HG02759 (cell line): ENCODE measurements at regions not wholly inside any gene's neighbourhood (a gene's known extent, or its start where the extent isn't known, plus 50 kb on each side); places are given as distances from the start of the nearest gene placed in this dataset.
"Not testable (repeated sequence)": the region's sequence is repeated elsewhere in the genome, so short reads cannot be mapped to it uniquely, and the experiment has no call there.

Experiments
- ATAC-seq: cut with Tn5 transposase; IDR thresholded peaks from one replicate; pipeline ENCODE4 v1.9.1; 2021; ENCODE audit warnings: mild to moderate bottlenecking, moderate library complexity; ENCODE audit not compliant: unreplicated experiment

GRCh38 chr3:168977716-168978374 is 685.7 kb downstream of the MECOM start:
- no peak for ATAC-seq

GRCh38 chr3:168976969-168977368 is 686.5 kb downstream of the MECOM start:
- ATAC-seq, result no peak

GRCh38 chr3:168975576-168975975 is 687.9 kb downstream of the MECOM start:
- no peak for ATAC-seq

GRCh38 chr3:168974617-168975403 is 688.7 kb downstream of the MECOM start:
- ATAC-seq, result no peak

GRCh38 chr3:168973897-168974296 is 689.6 kb downstream of the MECOM start:
- no peak for ATAC-seq

GRCh38 chr3:168973206-168973605 is 690.3 kb downstream of the MECOM start:
- no peak for ATAC-seq

- ATAC-seq, result no peak
Measured at GRCh38 chr3:168968609-168969008, 694.9 kb downstream of the MECOM start.

GRCh38 chr3:168964736-168965135 is 698.8 kb downstream of the MECOM start:
- ATAC-seq, result no peak

- no peak for ATAC-seq
Measured at GRCh38 chr3:168961271-168961670, 702.2 kb downstream of the MECOM start.

GRCh38 chr3:168959731-168960130 is 703.8 kb downstream of the MECOM start:
- no peak for ATAC-seq

GRCh38 chr3:168958466-168958865 is 705.0 kb downstream of the MECOM start:
- no peak for ATAC-seq

- ATAC-seq, result no peak
Measured at GRCh38 chr3:168956076-168956475, 707.4 kb downstream of the MECOM start.

- no peak for ATAC-seq
Measured at GRCh38 chr3:168952551-168952950, 711.0 kb downstream of the MECOM start.

- ATAC-seq, result no peak
Measured at GRCh38 chr3:168951884-168952283, 711.6 kb downstream of the MECOM start.

GRCh38 chr3:168951368-168951767 is 712.1 kb downstream of the MECOM start:
- no peak for ATAC-seq

- ATAC-seq, result no peak
Measured at GRCh38 chr3:168950622-168951021, 712.9 kb downstream of the MECOM start.

- no peak for ATAC-seq
Measured at GRCh38 chr3:168939651-168940238, 723.8 kb downstream of the MECOM start.

- no peak for ATAC-seq
Measured at GRCh38 chr3:168933614-168934013, 729.9 kb downstream of the MECOM start.

- not testable (repeated sequence) for ATAC-seq
Measured at GRCh38 chr3:168929997-168930396, 733.5 kb downstream of the MECOM start.

- ATAC-seq, result no peak
Measured at GRCh38 chr3:168926426-168926825, 737.1 kb downstream of the MECOM start.

- ATAC-seq, result no peak
Measured at GRCh38 chr3:168925568-168925967, 737.9 kb downstream of the MECOM start.

GRCh38 chr3:168914662-168915061 is 748.9 kb downstream of the MECOM start:
- no peak for ATAC-seq
